CD4-positive, CD25-positive, alpha-beta regulatory T cell (primary cell): ENCODE measurements at regions not wholly inside any gene's neighbourhood (a gene's known extent, or its start where the extent isn't known, plus 50 kb on each side); places are given as distances from the start of the nearest gene placed in this dataset.
"Not testable (repeated sequence)": the region's sequence is repeated elsewhere in the genome, so short reads cannot be mapped to it uniquely, and the experiment has no call there.

ENCODE experiments used
- ATAC-seq, 2 donors: fragments of 150-1000 bp; cut with Tn5 transposase; one replicate each; pipeline ENCODE4 v1.10.0; 2021; ENCODE audit warnings: low read depth in 2 of 2, moderate number of reproducible peaks in 2 of 2, moderate library complexity in 1 of 2
- DNase-seq, 3 donors: peaks; one replicate each; pipeline versions ENCODE4 v3.0.0 to v3.0.0-alpha.2; 2012 to 2022; ENCODE audit warnings: mixed read lengths in 1 of 3
- H3K27ac ChIP-seq: one replicate; pipeline ENCODE4 v1.7.0; 2013; ENCODE audit warnings: mild to moderate bottlenecking, low read length; ENCODE audit not compliant: insufficient read depth, poor library complexity, severe bottlenecking
- H3K27me3 ChIP-seq: one replicate; pipeline ENCODE4 v1.7.0; 2013; ENCODE audit warnings: low read length; ENCODE audit not compliant: control insufficient read depth, insufficient read depth
- H3K36me3 ChIP-seq: one replicate; pipeline ENCODE4 v1.7.0; 2013; ENCODE audit warnings: mild to moderate bottlenecking, low read length, moderate library complexity; ENCODE audit not compliant: control insufficient read depth, insufficient read depth
- H3K4me1 ChIP-seq: 2 replicates; pipeline ENCODE4 v1.7.0; 2013; ENCODE audit warnings: mild to moderate bottlenecking, low read length; ENCODE audit not compliant: insufficient read depth, control insufficient read depth, poor library complexity, severe bottlenecking
- H3K4me3 ChIP-seq: one replicate; pipeline ENCODE4 v1.7.0; 2013; ENCODE audit warnings: low read depth, mild to moderate bottlenecking, low read length, moderate library complexity
- H3K9me3 ChIP-seq, 2 experiments: 1 replicate in 1 of 2; 2 replicates in 1 of 2; pipeline ENCODE4 v1.7.0; 2013; ENCODE audit warnings: low read length in 2 of 2, mild to moderate bottlenecking in 1 of 2, moderate library complexity in 1 of 2; ENCODE audit not compliant: control insufficient read depth in 2 of 2
- H3K27ac Mint-ChIP-seq, 3 donors: one replicate each; pipeline ENCODE4 v1.8.0; 2020 to 2022; ENCODE audit warnings: mild to moderate bottlenecking in 3 of 3, mixed read lengths in 3 of 3, moderate library complexity in 2 of 3
- H3K27me3 Mint-ChIP-seq: one replicate; pipeline ENCODE4 v1.8.0; 2022; ENCODE audit warnings: mild to moderate bottlenecking, mixed read lengths
- H3K36me3 Mint-ChIP-seq: one replicate; pipeline ENCODE4 v1.8.0; 2020; ENCODE audit warnings: mixed read lengths
- H3K4me1 Mint-ChIP-seq, 4 donors: one replicate each; pipeline ENCODE4 v1.8.0; 2020 to 2022; ENCODE audit warnings: mixed read lengths in 4 of 4, mild to moderate bottlenecking in 1 of 4
- H3K4me3 Mint-ChIP-seq, 4 donors: one replicate each; pipeline ENCODE4 v1.8.0; 2020 to 2022; ENCODE audit warnings: mild to moderate bottlenecking in 4 of 4, mixed read lengths in 4 of 4, moderate library complexity in 3 of 4
- H3K9me3 Mint-ChIP-seq, 7 donors: one replicate each; pipeline ENCODE4 v1.8.0; 2020 to 2022; ENCODE audit warnings: mixed read lengths in 7 of 7, mild to moderate bottlenecking in 3 of 7, moderate library complexity in 2 of 7

GRCh38 chr2:16059393-16060016 lies 119.2 kb downstream of the MYCN start:
- Mint-ChIP-seq H3K9me3 (peaks cover 0 to 20% (median 6%) of the 10 kb centered on the region in 7 donors), H3K4me1 (peaks cover 0 to 8% (median 3%) of the 10 kb centered on the region in 4 donors), H3K36me3 (no peaks in the 10 kb centered on the region), H3K27ac (peak overlapping the region in 1 of 3 donors; percentile 41), H3K4me3 (no peak overlapping the region), H3K27me3 (no peaks in the 10 kb centered on the region)
- H3K4me3 ChIP-seq, result no peak overlapping the region
- ATAC-seq (no peak), DNase-seq (no peak)
- H3K9me3 ChIP-seq, result peaks cover 7 to 8% of the 10 kb centered on the region in 2 experiments
- H3K27ac ChIP-seq, result no peak overlapping the region
- no peaks in the 10 kb centered on the region for H3K4me1 ChIP-seq
- H3K27me3 ChIP-seq, result no peaks in the 10 kb centered on the region
- no peaks in the 10 kb centered on the region for H3K36me3 ChIP-seq

DNA sequence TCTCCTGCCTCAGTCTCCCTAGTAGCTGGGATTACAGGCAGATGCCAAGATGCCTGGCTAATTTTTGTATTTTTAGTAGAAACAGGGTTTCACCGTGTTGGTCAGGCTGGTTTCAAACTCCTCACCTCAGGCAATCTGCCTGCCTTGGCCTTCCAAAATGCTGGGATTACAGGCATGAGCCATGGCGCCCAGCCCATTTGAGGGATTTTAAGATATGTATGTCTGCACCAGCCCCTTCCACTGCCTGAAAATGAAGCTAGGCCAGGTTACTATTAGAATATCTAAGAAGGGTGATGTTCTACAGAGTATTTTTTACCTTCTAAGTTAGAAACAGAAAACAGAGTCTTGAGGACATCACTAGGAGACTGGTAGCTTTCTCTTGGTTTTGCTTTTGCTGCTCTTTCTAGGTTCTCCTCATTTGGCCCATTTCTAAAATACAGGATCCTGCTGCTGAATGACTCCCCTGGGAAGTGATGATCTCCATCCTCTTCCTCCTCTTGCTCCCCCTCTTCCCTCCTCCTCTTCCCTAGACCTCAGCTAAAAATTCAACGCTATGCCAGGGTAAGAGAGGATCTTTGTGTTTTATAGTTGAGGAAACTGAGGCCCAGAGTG lies 118.5 kb downstream of the MYCN start:
- H3K4me3 Mint-ChIP-seq, result no peak overlapping the region
- H3K4me1 Mint-ChIP-seq, result peaks cover 0 to 8% (median 3%) of the 10 kb centered on the region in 4 donors
- H3K36me3 ChIP-seq, result no peaks in the 10 kb centered on the region
- peaks cover 7 to 8% of the 10 kb centered on the region in 2 experiments for H3K9me3 ChIP-seq
- no peak for DNase-seq
- H3K27me3 Mint-ChIP-seq, result no peaks in the 10 kb centered on the region
- no peak for ATAC-seq
- no peak overlapping the region for H3K27ac Mint-ChIP-seq
- no peaks in the 10 kb centered on the region for H3K4me1 ChIP-seq
- H3K27me3 ChIP-seq, result no peaks in the 10 kb centered on the region
- H3K4me3 ChIP-seq, result no peak overlapping the region
- peaks cover 0 to 16% (median 2%) of the 10 kb centered on the region in 7 donors for H3K9me3 Mint-ChIP-seq
- no peaks in the 10 kb centered on the region for H3K36me3 Mint-ChIP-seq
- H3K27ac ChIP-seq, result no peak overlapping the region

DNA sequence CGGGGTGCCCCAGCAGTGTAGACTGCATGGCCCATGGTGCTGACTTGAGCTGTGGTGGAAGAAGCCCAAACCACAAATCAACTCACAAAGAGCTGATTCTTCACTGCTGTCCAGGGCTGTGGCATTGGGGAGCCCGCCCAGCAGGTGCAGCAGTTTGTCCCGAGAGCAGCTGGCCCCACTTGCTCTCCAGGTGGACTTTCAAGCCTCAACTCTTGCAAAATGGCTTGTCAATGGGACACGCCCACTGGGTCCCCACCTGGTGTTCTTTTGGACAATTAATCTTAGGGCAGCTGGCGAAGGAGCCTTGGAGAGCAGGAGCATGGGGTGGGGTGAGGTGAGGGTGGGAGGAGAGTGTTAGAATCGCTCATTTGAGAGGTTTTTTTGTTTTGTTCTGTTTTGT lies 117.9 kb downstream of the MYCN start:
- Histone ChIP-seq H3K4me3 (no peak overlapping the region), H3K36me3 (no peaks in the 10 kb centered on the region), H3K9me3 (peaks cover 5 to 6% of the 10 kb centered on the region in 2 experiments), H3K27me3 (no peaks in the 10 kb centered on the region), H3K27ac (no peak overlapping the region), H3K4me1 (no peaks in the 10 kb centered on the region)
- no peaks in the 10 kb centered on the region for H3K27me3 Mint-ChIP-seq
- DNase-seq (no peak), ATAC-seq (no peak)
- no peak overlapping the region for H3K27ac Mint-ChIP-seq
- H3K36me3 Mint-ChIP-seq, result no peaks in the 10 kb centered on the region
- H3K4me3 Mint-ChIP-seq, result no peak overlapping the region
- H3K4me1 Mint-ChIP-seq, result peaks cover 0 to 8% (median 3%) of the 10 kb centered on the region in 4 donors
- peaks cover 0 to 12% (median 2%) of the 10 kb centered on the region in 7 donors for H3K9me3 Mint-ChIP-seq

- no peak overlapping the region for H3K27ac ChIP-seq
Observed at GRCh38 chr2:16057661-16058060, 117.3 kb downstream of the MYCN start.

GRCh38 chr2:16055848-16056580 lies 115.7 kb downstream of the MYCN start:
- Mint-ChIP-seq H3K4me3 (no peak overlapping the region), H3K27me3 (no peaks in the 10 kb centered on the region), H3K36me3 (no peaks in the 10 kb centered on the region), H3K9me3 (peaks cover 0 to 6% (median 0%) of the 10 kb centered on the region in 7 donors), H3K4me1 (peaks cover 0 to 8% (median 4%) of the 10 kb centered on the region in 4 donors), H3K27ac (no peak overlapping the region)
- Histone ChIP-seq H3K9me3 (no peaks in the 10 kb centered on the region), H3K27me3 (no peaks in the 10 kb centered on the region), H3K4me3 (no peak overlapping the region), H3K4me1 (no peaks in the 10 kb centered on the region), H3K27ac (no peak overlapping the region), H3K36me3 (no peaks in the 10 kb centered on the region)
- no peak for ATAC-seq
- no peak for DNase-seq

More at GRCh38 chr2:16057661-16058060, 117.3 kb downstream of the MYCN start:
- Mint-ChIP-seq H3K27ac (no peak overlapping the region), H3K36me3 (no peaks in the 10 kb centered on the region), H3K27me3 (no peaks in the 10 kb centered on the region), H3K4me1 (peaks cover 0 to 8% (median 4%) of the 10 kb centered on the region in 4 donors), H3K4me3 (no peak overlapping the region), H3K9me3 (peaks cover 0 to 11% (median 2%) of the 10 kb centered on the region in 7 donors)
- Histone ChIP-seq H3K4me3 (no peak overlapping the region), H3K9me3 (peaks cover 0 to 2% of the 10 kb centered on the region in 2 experiments), H3K36me3 (no peaks in the 10 kb centered on the region), H3K4me1 (no peaks in the 10 kb centered on the region), H3K27me3 (no peaks in the 10 kb centered on the region)
- DNase-seq (no peak), ATAC-seq (no peak)

GRCh38 chr2:16053437-16054257 lies 113.3 kb downstream of the MYCN start:
- no peaks in the 10 kb centered on the region for H3K9me3 ChIP-seq
- peaks cover 0 to 8% (median 4%) of the 10 kb centered on the region in 4 donors for H3K4me1 Mint-ChIP-seq
- H3K27ac ChIP-seq, result no peak overlapping the region
- H3K4me3 Mint-ChIP-seq, result no peak overlapping the region
- no peaks in the 10 kb centered on the region for H3K27me3 ChIP-seq
- no peak for ATAC-seq
- no peaks in the 10 kb centered on the region for H3K4me1 ChIP-seq
- no peak overlapping the region for H3K4me3 ChIP-seq
- no peaks in the 10 kb centered on the region for H3K27me3 Mint-ChIP-seq
- no peak for DNase-seq
- H3K27ac Mint-ChIP-seq, result no peak overlapping the region
- H3K36me3 ChIP-seq, result no peaks in the 10 kb centered on the region
- H3K9me3 Mint-ChIP-seq, result no peaks in the 10 kb centered on the region
- no peaks in the 10 kb centered on the region for H3K36me3 Mint-ChIP-seq

GRCh38 chr2:16052571-16053052 lies 112.3 kb downstream of the MYCN start:
- H3K9me3 Mint-ChIP-seq, DNase-seq, H3K4me3 Mint-ChIP-seq, ATAC-seq, H3K4me1 Mint-ChIP-seq, H3K27ac ChIP-seq, H3K27me3 Mint-ChIP-seq, H3K4me3 ChIP-seq, H3K36me3 Mint-ChIP-seq, H3K9me3 ChIP-seq, H3K36me3 ChIP-seq, H3K27me3 ChIP-seq, H3K27ac Mint-ChIP-seq, H3K4me1 ChIP-seq: not testable (repeated sequence)
